ENCODE measurements at regions not wholly inside any gene's neighbourhood (a gene's known extent, or its start where the extent isn't known, plus 50 kb on each side); places are given as distances from the start of the nearest gene placed in this dataset.

GRCh38 chr16:79735271-79735670, 134.7 kb upstream of the MAF start:
- no peak for TF ChIP-seq CTCF (conservative IDR thresholded peaks at IDR 0.05; ENCODE audit: low read depth, low read length)
- H3K4me3 ChIP-seq (ENCODE audit: low read depth, low read length) = no peak overlapping the region
- no peak for DNase-seq (ENCODE audit: low read depth)

DNA sequence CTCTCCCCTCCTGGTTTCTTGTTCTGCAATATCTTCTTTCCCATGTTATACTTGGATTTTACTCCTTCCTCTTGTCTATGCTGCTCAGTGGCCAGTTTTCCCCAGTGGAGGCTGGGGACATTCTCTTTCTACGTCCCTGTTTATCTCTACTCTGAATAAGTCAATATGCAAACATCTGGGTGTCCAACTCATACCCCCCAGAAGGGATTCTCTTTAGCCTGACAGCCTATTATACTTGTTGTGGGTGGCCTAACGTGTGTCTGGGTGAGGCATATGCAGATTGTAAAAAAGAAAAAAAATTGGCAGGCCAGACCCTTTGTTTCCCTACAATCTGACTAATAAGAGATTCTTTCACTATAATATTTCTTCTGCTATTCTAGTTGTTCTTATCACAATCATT, 134.2 kb upstream of the MAF start:
- no peak for TF ChIP-seq CTCF (conservative IDR thresholded peaks at IDR 0.05; ENCODE audit: low read depth, low read length)
- H3K4me3 ChIP-seq (ENCODE audit: low read depth, low read length) = no peak overlapping the region
- no peak for DNase-seq (ENCODE audit: low read depth)

GRCh38 chr16:79728923-79729240, 128.3 kb upstream of the MAF start:
- DNase-seq (ENCODE audit: low read depth) = no peak
- H3K4me3 ChIP-seq (ENCODE audit: low read depth, low read length) = no peak overlapping the region
- no peak for TF ChIP-seq CTCF (conservative IDR thresholded peaks at IDR 0.05; ENCODE audit: low read depth, low read length)

- no peak for DNase-seq (ENCODE audit: low read depth)
- TF ChIP-seq CTCF (conservative IDR thresholded peaks at IDR 0.05; ENCODE audit: low read depth, low read length) = no peak
- H3K4me3 ChIP-seq (ENCODE audit: low read depth, low read length) = no peak overlapping the region
These were observed 127.7 kb upstream of the MAF start for GRCh38 chr16:79728048-79728922.

DNA sequence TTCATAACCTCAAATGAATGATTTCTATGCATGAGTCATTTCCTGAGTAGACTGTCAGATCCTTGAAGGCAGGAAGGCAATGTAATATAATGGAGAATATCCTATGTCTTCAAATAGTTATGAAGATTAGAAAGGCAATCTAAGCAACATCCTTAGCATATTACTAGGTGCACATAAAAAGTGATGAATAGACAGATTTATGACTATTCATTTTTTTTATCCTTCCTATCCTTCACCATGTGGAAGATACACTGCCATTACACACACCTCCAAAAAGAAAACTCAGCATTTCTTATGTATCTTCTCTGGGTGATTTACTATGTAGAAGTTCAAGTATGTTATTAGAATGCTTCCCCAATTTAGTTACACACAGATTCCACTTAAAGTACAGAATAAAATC, 126.4 kb upstream of the MAF start:
- TF ChIP-seq CTCF (conservative IDR thresholded peaks at IDR 0.05; ENCODE audit: low read depth, low read length) = no peak
- no peak for DNase-seq (ENCODE audit: low read depth)
- H3K4me3 ChIP-seq (ENCODE audit: low read depth, low read length) = no peak overlapping the region

DNA sequence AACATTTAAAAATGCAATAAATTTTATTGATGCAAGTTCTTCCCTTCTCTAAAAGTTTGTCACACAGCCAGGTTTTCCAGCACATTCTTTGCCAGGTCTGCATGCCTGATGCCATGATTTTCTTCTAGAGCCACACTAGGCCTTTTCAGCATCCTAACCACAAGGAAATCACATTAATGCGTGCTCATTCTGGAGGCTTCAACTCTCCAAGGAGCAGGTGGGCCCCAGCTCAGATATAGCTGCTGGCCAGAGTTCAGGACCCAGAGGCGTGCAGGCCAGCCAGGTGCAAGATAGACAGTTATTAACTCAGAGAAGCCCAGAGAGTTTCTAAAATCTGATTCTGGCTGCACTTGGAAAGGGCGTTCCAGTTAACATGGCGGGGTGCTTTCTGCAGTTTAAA, 124.5 kb upstream of the MAF start:
- H3K4me3 ChIP-seq (ENCODE audit: low read depth, low read length) = no peak overlapping the region
- no peak for TF ChIP-seq CTCF (conservative IDR thresholded peaks at IDR 0.05; ENCODE audit: low read depth, low read length)
- DNase-seq (ENCODE audit: low read depth) = no peak

DNA sequence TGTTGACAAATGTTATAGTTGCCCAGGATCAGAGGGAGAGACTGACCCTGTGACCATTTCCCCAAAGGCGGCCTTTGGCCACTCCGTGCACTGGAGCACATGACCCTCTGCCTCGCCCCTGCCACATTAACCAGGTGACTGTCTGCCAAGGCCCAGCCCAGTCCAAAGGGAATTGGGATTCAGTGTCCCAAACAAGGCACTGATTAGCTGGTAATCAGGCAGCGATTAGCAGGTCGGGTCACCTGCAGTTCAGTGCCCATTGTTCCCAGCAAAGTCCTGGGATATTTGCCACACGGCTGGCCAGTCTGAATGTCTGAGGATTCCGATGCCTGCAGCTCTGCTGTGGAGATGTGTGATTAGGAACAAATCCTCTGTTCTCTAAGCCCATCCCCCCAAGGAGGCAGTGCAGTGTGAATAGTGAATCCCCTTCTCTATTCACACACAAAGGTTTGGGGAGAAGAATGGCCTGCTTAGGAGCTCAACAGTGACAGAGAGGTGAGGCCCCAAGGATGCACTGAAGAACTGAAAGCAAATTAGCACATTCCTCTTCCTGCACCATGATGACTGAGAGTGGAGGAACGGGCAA, 123.1 kb upstream of the MAF start:
- DNase-seq (ENCODE audit: low read depth) = no peak
- H3K4me3 ChIP-seq (ENCODE audit: low read depth, low read length) = no peak overlapping the region
- no peak for TF ChIP-seq CTCF (conservative IDR thresholded peaks at IDR 0.05; ENCODE audit: low read depth, low read length)
